ENCODE measurements at regions not wholly inside any gene's neighbourhood (a gene's known extent, or its start where the extent isn't known, plus 50 kb on each side); places are given as distances from the start of the nearest gene placed in this dataset.

- Histone ChIP-seq H3K27me3 (ENCODE audit: control insufficient read depth in 2 of 2, insufficient read depth in 2 of 2, low read length in 2 of 2) (no peaks in the 10 kb centered on the region), H3K9ac (ENCODE audit: low read depth in 1 of 2, low read length in 2 of 2) (no peak overlapping the region), H3K4me3 (ENCODE audit: low read length in 2 of 2) (no peak overlapping the region), H3K27ac (ENCODE audit: low read depth in 2 of 2, low read length in 2 of 2) (no peak overlapping the region), H3K36me3 (ENCODE audit: control insufficient read depth in 2 of 2, insufficient read depth in 2 of 2, low read length in 2 of 2) (no peaks in the 10 kb centered on the region), H3K9me3 (ENCODE audit: control insufficient read depth in 2 of 2, low read length in 2 of 2) (no peaks in the 10 kb centered on the region), H3K4me1 (ENCODE audit: control insufficient read depth in 2 of 2, insufficient read depth in 2 of 2, low read length in 2 of 2) (no peaks in the 10 kb centered on the region)
Measured at GRCh38 chr10:44201011-44201410, 183.9 kb downstream of the CXCL12 start.

GRCh38 chr10:44199991-44200655, 184.8 kb downstream of the CXCL12 start:
- Histone ChIP-seq H3K27me3 (ENCODE audit: control insufficient read depth in 2 of 2, insufficient read depth in 2 of 2, low read length in 2 of 2) (no peaks in the 10 kb centered on the region), H3K9ac (ENCODE audit: low read depth in 1 of 2, low read length in 2 of 2) (no peak overlapping the region), H3K4me3 (ENCODE audit: low read length in 2 of 2) (no peak overlapping the region), H3K9me3 (ENCODE audit: control insufficient read depth in 2 of 2, low read length in 2 of 2) (no peaks in the 10 kb centered on the region), H3K27ac (ENCODE audit: low read depth in 2 of 2, low read length in 2 of 2) (no peak overlapping the region), H3K4me1 (ENCODE audit: control insufficient read depth in 2 of 2, insufficient read depth in 2 of 2, low read length in 2 of 2) (peaks cover 0 to 2% of the 10 kb centered on the region in 2 donors), H3K36me3 (ENCODE audit: control insufficient read depth in 2 of 2, insufficient read depth in 2 of 2, low read length in 2 of 2) (no peaks in the 10 kb centered on the region)

GRCh38 chr10:44199267-44199666, 185.6 kb downstream of the CXCL12 start:
- Histone ChIP-seq H3K9me3 (ENCODE audit: control insufficient read depth in 2 of 2, low read length in 2 of 2) (no peaks in the 10 kb centered on the region), H3K27me3 (ENCODE audit: control insufficient read depth in 2 of 2, insufficient read depth in 2 of 2, low read length in 2 of 2) (no peaks in the 10 kb centered on the region), H3K27ac (ENCODE audit: low read depth in 2 of 2, low read length in 2 of 2) (peak overlapping the region in 1 of 2 donors; percentile 20), H3K36me3 (ENCODE audit: control insufficient read depth in 2 of 2, insufficient read depth in 2 of 2, low read length in 2 of 2) (no peaks in the 10 kb centered on the region), H3K4me1 (ENCODE audit: control insufficient read depth in 2 of 2, insufficient read depth in 2 of 2, low read length in 2 of 2) (peaks cover 0 to 2% of the 10 kb centered on the region in 2 donors), H3K9ac (ENCODE audit: low read depth in 1 of 2, low read length in 2 of 2) (no peak overlapping the region), H3K4me3 (ENCODE audit: low read length in 2 of 2) (no peak overlapping the region)

- Histone ChIP-seq H3K27me3 (ENCODE audit: control insufficient read depth in 2 of 2, insufficient read depth in 2 of 2, low read length in 2 of 2) (no peaks in the 10 kb centered on the region), H3K36me3 (ENCODE audit: control insufficient read depth in 2 of 2, insufficient read depth in 2 of 2, low read length in 2 of 2) (no peaks in the 10 kb centered on the region), H3K9me3 (ENCODE audit: control insufficient read depth in 2 of 2, low read length in 2 of 2) (no peaks in the 10 kb centered on the region), H3K4me1 (ENCODE audit: control insufficient read depth in 2 of 2, insufficient read depth in 2 of 2, low read length in 2 of 2) (peaks cover 0 to 2% of the 10 kb centered on the region in 2 donors), H3K27ac (ENCODE audit: low read depth in 2 of 2, low read length in 2 of 2) (peak overlapping the region in 1 of 2 donors; percentile 20), H3K9ac (ENCODE audit: low read depth in 1 of 2, low read length in 2 of 2) (no peak overlapping the region), H3K4me3 (ENCODE audit: low read length in 2 of 2) (no peak overlapping the region)
Measured at GRCh38 chr10:44198780-44199097, 186.2 kb downstream of the CXCL12 start.

GRCh38 chr10:44198096-44198779, 186.7 kb downstream of the CXCL12 start:
- H3K27ac ChIP-seq (ENCODE audit: low read depth in 2 of 2, low read length in 2 of 2): no peak overlapping the region
- no peak overlapping the region for H3K9ac ChIP-seq (ENCODE audit: low read depth in 1 of 2, low read length in 2 of 2)
- H3K4me1 ChIP-seq (ENCODE audit: control insufficient read depth in 2 of 2, insufficient read depth in 2 of 2, low read length in 2 of 2): peaks cover 0 to 2% of the 10 kb centered on the region in 2 donors
- H3K27me3 ChIP-seq (ENCODE audit: control insufficient read depth in 2 of 2, insufficient read depth in 2 of 2, low read length in 2 of 2): no peaks in the 10 kb centered on the region
- no peaks in the 10 kb centered on the region for H3K36me3 ChIP-seq (ENCODE audit: control insufficient read depth in 2 of 2, insufficient read depth in 2 of 2, low read length in 2 of 2)
- no peaks in the 10 kb centered on the region for H3K9me3 ChIP-seq (ENCODE audit: control insufficient read depth in 2 of 2, low read length in 2 of 2)
- H3K4me3 ChIP-seq (ENCODE audit: low read length in 2 of 2): no peak overlapping the region

GRCh38 chr10:44197646-44198045, 187.3 kb downstream of the CXCL12 start:
- H3K27me3 ChIP-seq (ENCODE audit: control insufficient read depth in 2 of 2, insufficient read depth in 2 of 2, low read length in 2 of 2): no peaks in the 10 kb centered on the region
- H3K9me3 ChIP-seq (ENCODE audit: control insufficient read depth in 2 of 2, low read length in 2 of 2): no peaks in the 10 kb centered on the region
- no peaks in the 10 kb centered on the region for H3K36me3 ChIP-seq (ENCODE audit: control insufficient read depth in 2 of 2, insufficient read depth in 2 of 2, low read length in 2 of 2)
- no peak overlapping the region for H3K4me3 ChIP-seq (ENCODE audit: low read length in 2 of 2)
- no peak overlapping the region for H3K27ac ChIP-seq (ENCODE audit: low read depth in 2 of 2, low read length in 2 of 2)
- no peak overlapping the region for H3K9ac ChIP-seq (ENCODE audit: low read depth in 1 of 2, low read length in 2 of 2)
- H3K4me1 ChIP-seq (ENCODE audit: control insufficient read depth in 2 of 2, insufficient read depth in 2 of 2, low read length in 2 of 2): peaks cover 0 to 2% of the 10 kb centered on the region in 2 donors

- Histone ChIP-seq H3K9ac (ENCODE audit: low read depth in 1 of 2, low read length in 2 of 2) (no peak overlapping the region), H3K4me1 (ENCODE audit: control insufficient read depth in 2 of 2, insufficient read depth in 2 of 2, low read length in 2 of 2) (peaks cover 0 to 2% of the 10 kb centered on the region in 2 donors), H3K36me3 (ENCODE audit: control insufficient read depth in 2 of 2, insufficient read depth in 2 of 2, low read length in 2 of 2) (no peaks in the 10 kb centered on the region), H3K4me3 (ENCODE audit: low read length in 2 of 2) (no peak overlapping the region), H3K9me3 (ENCODE audit: control insufficient read depth in 2 of 2, low read length in 2 of 2) (no peaks in the 10 kb centered on the region), H3K27me3 (ENCODE audit: control insufficient read depth in 2 of 2, insufficient read depth in 2 of 2, low read length in 2 of 2) (no peaks in the 10 kb centered on the region), H3K27ac (ENCODE audit: low read depth in 2 of 2, low read length in 2 of 2) (no peak overlapping the region)
Measured at GRCh38 chr10:44196336-44196735, 188.6 kb downstream of the CXCL12 start.

GRCh38 chr10:44196008-44196320, 188.9 kb downstream of the CXCL12 start:
- H3K9me3 ChIP-seq (ENCODE audit: control insufficient read depth in 2 of 2, low read length in 2 of 2): no peaks in the 10 kb centered on the region
- no peak overlapping the region for H3K27ac ChIP-seq (ENCODE audit: low read depth in 2 of 2, low read length in 2 of 2)
- H3K4me1 ChIP-seq (ENCODE audit: control insufficient read depth in 2 of 2, insufficient read depth in 2 of 2, low read length in 2 of 2): peaks cover 0 to 2% of the 10 kb centered on the region in 2 donors
- H3K36me3 ChIP-seq (ENCODE audit: control insufficient read depth in 2 of 2, insufficient read depth in 2 of 2, low read length in 2 of 2): no peaks in the 10 kb centered on the region
- no peak overlapping the region for H3K4me3 ChIP-seq (ENCODE audit: low read length in 2 of 2)
- no peaks in the 10 kb centered on the region for H3K27me3 ChIP-seq (ENCODE audit: control insufficient read depth in 2 of 2, insufficient read depth in 2 of 2, low read length in 2 of 2)
- H3K9ac ChIP-seq (ENCODE audit: low read depth in 1 of 2, low read length in 2 of 2): no peak overlapping the region

- Histone ChIP-seq H3K9me3 (ENCODE audit: control insufficient read depth in 2 of 2, low read length in 2 of 2) (no peaks in the 10 kb centered on the region), H3K27me3 (ENCODE audit: control insufficient read depth in 2 of 2, insufficient read depth in 2 of 2, low read length in 2 of 2) (no peaks in the 10 kb centered on the region), H3K9ac (ENCODE audit: low read depth in 1 of 2, low read length in 2 of 2) (no peak overlapping the region), H3K36me3 (ENCODE audit: control insufficient read depth in 2 of 2, insufficient read depth in 2 of 2, low read length in 2 of 2) (no peaks in the 10 kb centered on the region), H3K4me3 (ENCODE audit: low read length in 2 of 2) (no peak overlapping the region), H3K4me1 (ENCODE audit: control insufficient read depth in 2 of 2, insufficient read depth in 2 of 2, low read length in 2 of 2) (peaks cover 0 to 2% of the 10 kb centered on the region in 2 donors), H3K27ac (ENCODE audit: low read depth in 2 of 2, low read length in 2 of 2) (no peak overlapping the region)
Measured at GRCh38 chr10:44195112-44196007, 189.5 kb downstream of the CXCL12 start.

GRCh38 chr10:44194435-44194834, 190.5 kb downstream of the CXCL12 start:
- H3K4me3 ChIP-seq (ENCODE audit: low read length in 2 of 2): no peak overlapping the region
- no peak overlapping the region for H3K27ac ChIP-seq (ENCODE audit: low read depth in 2 of 2, low read length in 2 of 2)
- no peaks in the 10 kb centered on the region for H3K27me3 ChIP-seq (ENCODE audit: control insufficient read depth in 2 of 2, insufficient read depth in 2 of 2, low read length in 2 of 2)
- peaks cover 0 to 2% of the 10 kb centered on the region in 2 donors for H3K4me1 ChIP-seq (ENCODE audit: control insufficient read depth in 2 of 2, insufficient read depth in 2 of 2, low read length in 2 of 2)
- no peak overlapping the region for H3K9ac ChIP-seq (ENCODE audit: low read depth in 1 of 2, low read length in 2 of 2)
- no peaks in the 10 kb centered on the region for H3K9me3 ChIP-seq (ENCODE audit: control insufficient read depth in 2 of 2, low read length in 2 of 2)
- H3K36me3 ChIP-seq (ENCODE audit: control insufficient read depth in 2 of 2, insufficient read depth in 2 of 2, low read length in 2 of 2): no peaks in the 10 kb centered on the region

All from mucosa of rectum (tissue), 2 donors.